Fibroblast of pulmonary artery (primary cell): ENCODE measurements at regions not wholly inside any gene's neighbourhood (a gene's known extent, or its start where the extent isn't known, plus 50 kb on each side); places are given as distances from the start of the nearest gene placed in this dataset.

Experiments used
- DNase-seq: peaks from one replicate; pipeline ENCODE4 v3.0.0-alpha.2; 2010; ENCODE audit warnings: low read depth
- H3K4me3 ChIP-seq: replicated peaks from 2 replicates; pipeline ENCODE4 v1.5.1; 2011; ENCODE audit warnings: low read depth, mild to moderate bottlenecking, control low read depth, low read length, moderate library complexity
- CTCF ChIP-seq: IDR thresholded peaks from 2 replicates; pipeline ENCODE4 v1.5.1; 2011; ENCODE audit warnings: mild to moderate bottlenecking, control low read depth, low read length, inconsistent platforms; ENCODE audit errors: missing control alignments

- H3K4me3 ChIP-seq = no peak overlapping the region
- DNase-seq = no peak
- no peak for TF ChIP-seq CTCF
These were observed 402.6 kb downstream of the EIPR1 start for GRCh38 chr2:2974982-2975381.

GRCh38 chr2:2960441-2961133, 417.0 kb downstream of the EIPR1 start:
- H3K4me3 ChIP-seq = no peak overlapping the region
- DNase-seq = no peak
- no peak for TF ChIP-seq CTCF

GRCh38 chr2:2950403-2950952, 427.1 kb downstream of the EIPR1 start:
- H3K4me3 ChIP-seq = no peak overlapping the region
- TF ChIP-seq CTCF = no peak
- DNase-seq = no peak

- DNase-seq = no peak
- no peak for TF ChIP-seq CTCF
- no peak overlapping the region for H3K4me3 ChIP-seq
These were observed 430.2 kb downstream of the EIPR1 start for GRCh38 chr2:2947406-2947805.

GRCh38 chr2:2942906-2943305, 434.7 kb downstream of the EIPR1 start:
- H3K4me3 ChIP-seq = no peak overlapping the region
- TF ChIP-seq CTCF = no peak
- DNase-seq = no peak

- no peak for TF ChIP-seq CTCF
- H3K4me3 ChIP-seq = no peak overlapping the region
- DNase-seq = no peak
These were observed 435.4 kb downstream of the EIPR1 start for GRCh38 chr2:2942225-2942624.

GRCh38 chr2:2941205-2941604, 436.4 kb downstream of the EIPR1 start:
- no peak for DNase-seq
- H3K4me3 ChIP-seq = no peak overlapping the region
- TF ChIP-seq CTCF = no peak
